ENCODE measurements at regions not wholly inside any gene's neighbourhood (a gene's known extent, or its start where the extent isn't known, plus 50 kb on each side); places are given as distances from the start of the nearest gene placed in this dataset.

- no peaks in the 10 kb centered on the region for H3K36me3 ChIP-seq
- peaks cover 7 to 59% (median 14%) of the 10 kb centered on the region in 4 donors for H3K4me1 ChIP-seq
- TF ChIP-seq CTCF (IDR thresholded peaks at IDR 0.05), result no peak
- TF ChIP-seq POLR2AphosphoS5 (IDR thresholded peaks at IDR 0.05), result no peak
- no peak for TF ChIP-seq POLR2A (IDR thresholded peaks at IDR 0.05)
- no peak for TF ChIP-seq EP300 (IDR thresholded peaks at IDR 0.05)
- H3K9me3 ChIP-seq, result no peaks in the 10 kb centered on the region
- no peaks in the 10 kb centered on the region for H3K27me3 ChIP-seq
- no peak for DNase-seq
- no peak overlapping the region for H3K4me3 ChIP-seq
- intact Hi-C loops (cut with DNase I; ENCODE audit: low total_unique reads), result no loop called here
- no peak overlapping the region for H3K27ac ChIP-seq
Observed at GRCh38 chr7:33773053-33773452, 132.3 kb upstream of the BMPER start.

GRCh38 chr7:33774762-33775523, 130.4 kb upstream of the BMPER start:
- intact Hi-C loops (cut with DNase I; ENCODE audit: low total_unique reads), result no loop called here
- Histone ChIP-seq H3K4me3 (no peak overlapping the region), H3K36me3 (no peaks in the 10 kb centered on the region), H3K9me3 (no peaks in the 10 kb centered on the region), H3K27ac (peak overlapping the region in 4 of 5 donors; percentile 41 to 66 (median 58)), H3K27me3 (no peaks in the 10 kb centered on the region), H3K4me1 (peaks cover 7 to 53% (median 14%) of the 10 kb centered on the region in 4 donors)
- no peak for TF ChIP-seq CTCF (IDR thresholded peaks at IDR 0.05)
- no peak for TF ChIP-seq EP300 (IDR thresholded peaks at IDR 0.05)
- peak in 1 of 3 donors; percentile 55 for TF ChIP-seq POLR2AphosphoS5 (IDR thresholded peaks at IDR 0.05)
- no peak for TF ChIP-seq POLR2A (IDR thresholded peaks at IDR 0.05)
- DNase-seq, result peak; percentile 53 to 72
- WGBS, 5 donors, result 35 to 49% (median 43%) methylated on average over 6 of the region's 6 CpGs

- Histone ChIP-seq H3K27me3 (no peaks in the 10 kb centered on the region), H3K36me3 (no peaks in the 10 kb centered on the region), H3K9me3 (no peaks in the 10 kb centered on the region), H3K27ac (peak overlapping the region in 2 of 5 donors; percentile 57 to 66), H3K4me1 (peaks cover 7 to 48% (median 14%) of the 10 kb centered on the region in 4 donors), H3K4me3 (no peak overlapping the region)
- 71 to 83% (median 77%) methylated on average over 4 of the region's 4 CpGs for WGBS, 5 donors
- TF ChIP-seq POLR2AphosphoS5 (IDR thresholded peaks at IDR 0.05) (no peak), EP300 (IDR thresholded peaks at IDR 0.05) (no peak), CTCF (IDR thresholded peaks at IDR 0.05) (no peak), POLR2A (IDR thresholded peaks at IDR 0.05) (no peak)
- intact Hi-C loops (cut with DNase I; ENCODE audit: low total_unique reads), result no loop called here
- DNase-seq, result no peak
Observed at GRCh38 chr7:33775790-33776189, 129.5 kb upstream of the BMPER start.

- intact Hi-C loops (cut with DNase I; ENCODE audit: low total_unique reads), result no loop called here
- Histone ChIP-seq H3K4me1 (peaks cover 7 to 38% (median 14%) of the 10 kb centered on the region in 4 donors), H3K36me3 (no peaks in the 10 kb centered on the region), H3K4me3 (no peak overlapping the region), H3K27ac (no peak overlapping the region), H3K27me3 (no peaks in the 10 kb centered on the region), H3K9me3 (no peaks in the 10 kb centered on the region)
- 48 to 83% (median 66%) methylated on average over 3 of the region's 3 CpGs for WGBS, 5 donors
- DNase-seq, result no peak
- TF ChIP-seq POLR2A (IDR thresholded peaks at IDR 0.05) (no peak), CTCF (IDR thresholded peaks at IDR 0.05) (no peak), POLR2AphosphoS5 (IDR thresholded peaks at IDR 0.05) (no peak), EP300 (IDR thresholded peaks at IDR 0.05) (no peak)
Observed at GRCh38 chr7:33776788-33777187, 128.6 kb upstream of the BMPER start.

Data from stomach (tissue), 8 donors.